GM12891 (cell line): ENCODE measurements at regions not wholly inside any gene's neighbourhood (a gene's known extent, or its start where the extent isn't known, plus 50 kb on each side); places are given as distances from the start of the nearest gene placed in this dataset.

Experiments used
- PAX5 ChIP-seq: IDR thresholded peaks from 2 replicates; pipeline ENCODE4 v1.6.1; 2011; ENCODE audit warnings: low read length, moderate library complexity, mild to moderate bottlenecking; ENCODE audit not compliant: insufficient read depth, severe bottlenecking
- POLR2A ChIP-seq: IDR thresholded peaks from 2 replicates; pipeline ENCODE4 v1.6.1; 2011; ENCODE audit warnings: low read depth, low read length, control low read depth
- POLR2AphosphoS5 ChIP-seq: IDR thresholded peaks from 2 replicates; pipeline ENCODE4 v1.6.1; 2011; ENCODE audit warnings: low read depth, low read length, control low read depth
- POU2F2 ChIP-seq: IDR thresholded peaks from 2 replicates; pipeline ENCODE4 v1.6.1; 2011; ENCODE audit warnings: low read depth, mild to moderate bottlenecking, control low read depth, low read length, moderate library complexity
- SPI1 ChIP-seq: IDR thresholded peaks from 2 replicates; pipeline ENCODE4 v1.6.1; 2011; ENCODE audit warnings: low read depth, low read length, control low read depth
- TAF1 ChIP-seq: IDR thresholded peaks from 2 replicates; pipeline ENCODE4 v1.6.1; 2011; ENCODE audit warnings: low read depth, low read length, control low read depth

- TF ChIP-seq POLR2A = no peak
- TF ChIP-seq TAF1 = no peak
- no peak for TF ChIP-seq POLR2AphosphoS5
- TF ChIP-seq PAX5 = no peak
- no peak for TF ChIP-seq SPI1
- TF ChIP-seq POU2F2 = no peak
Observed at GRCh38 chr3:110413266-110413665, 658.4 kb upstream of the NECTIN3 start.
